ENCODE measurements at regions not wholly inside any gene's neighbourhood (a gene's known extent, or its start where the extent isn't known, plus 50 kb on each side); places are given as distances from the start of the nearest gene placed in this dataset.

DNA sequence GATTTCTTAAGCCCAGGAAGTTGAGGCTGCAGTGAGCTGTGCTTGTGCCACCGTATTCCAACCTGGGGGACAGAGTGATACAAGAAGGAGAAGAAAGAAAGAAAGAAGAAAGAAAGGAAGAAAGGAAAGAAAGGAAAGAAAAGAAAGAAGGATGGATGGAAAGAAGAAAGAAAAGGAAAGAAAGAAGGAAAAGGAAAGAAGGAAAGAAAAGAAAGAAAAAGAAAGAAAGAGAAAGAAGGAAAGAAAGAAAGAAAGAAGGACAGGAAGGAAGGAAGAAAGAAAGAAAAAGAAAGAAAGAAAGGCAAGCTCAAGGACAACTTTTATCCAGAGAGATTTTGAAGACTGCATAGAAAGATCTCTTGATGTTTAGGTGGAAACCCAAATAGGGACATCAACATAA is 120.7 kb downstream of the GMNC start:
- no peak overlapping the region for H3K27ac ChIP-seq (ENCODE audit: low read length)
- TF ChIP-seq POLR2AphosphoS5 (IDR thresholded peaks at IDR 0.05; ENCODE audit: low read depth, low read length) (no peak), SIN3A (IDR thresholded peaks at IDR 0.05; ENCODE audit: borderline replicate concordance, insufficient read depth, low read depth, low read length) (no peak), TCF7L2 (IDR thresholded peaks at IDR 0.05; ENCODE audit: low read depth, low read length) (no peak), CTCF (IDR thresholded peaks at IDR 0.05) (no peak)
- TF ChIP-seq, protein P1, sequence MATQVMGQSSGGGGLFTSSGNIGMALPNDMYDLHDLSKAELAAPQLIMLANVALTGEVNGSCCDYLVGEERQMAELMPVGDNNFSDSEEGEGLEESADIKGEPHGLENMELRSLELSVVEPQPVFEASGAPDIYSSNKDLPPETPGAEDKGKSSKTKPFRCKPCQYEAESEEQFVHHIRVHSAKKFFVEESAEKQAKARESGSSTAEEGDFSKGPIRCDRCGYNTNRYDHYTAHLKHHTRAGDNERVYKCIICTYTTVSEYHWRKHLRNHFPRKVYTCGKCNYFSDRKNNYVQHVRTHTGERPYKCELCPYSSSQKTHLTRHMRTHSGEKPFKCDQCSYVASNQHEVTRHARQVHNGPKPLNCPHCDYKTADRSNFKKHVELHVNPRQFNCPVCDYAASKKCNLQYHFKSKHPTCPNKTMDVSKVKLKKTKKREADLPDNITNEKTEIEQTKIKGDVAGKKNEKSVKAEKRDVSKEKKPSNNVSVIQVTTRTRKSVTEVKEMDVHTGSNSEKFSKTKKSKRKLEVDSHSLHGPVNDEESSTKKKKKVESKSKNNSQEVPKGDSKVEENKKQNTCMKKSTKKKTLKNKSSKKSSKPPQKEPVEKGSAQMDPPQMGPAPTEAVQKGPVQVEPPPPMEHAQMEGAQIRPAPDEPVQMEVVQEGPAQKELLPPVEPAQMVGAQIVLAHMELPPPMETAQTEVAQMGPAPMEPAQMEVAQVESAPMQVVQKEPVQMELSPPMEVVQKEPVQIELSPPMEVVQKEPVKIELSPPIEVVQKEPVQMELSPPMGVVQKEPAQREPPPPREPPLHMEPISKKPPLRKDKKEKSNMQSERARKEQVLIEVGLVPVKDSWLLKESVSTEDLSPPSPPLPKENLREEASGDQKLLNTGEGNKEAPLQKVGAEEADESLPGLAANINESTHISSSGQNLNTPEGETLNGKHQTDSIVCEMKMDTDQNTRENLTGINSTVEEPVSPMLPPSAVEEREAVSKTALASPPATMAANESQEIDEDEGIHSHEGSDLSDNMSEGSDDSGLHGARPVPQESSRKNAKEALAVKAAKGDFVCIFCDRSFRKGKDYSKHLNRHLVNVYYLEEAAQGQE (IDR thresholded peaks at IDR 0.05; ENCODE audit: insufficient read depth in 1 of 2, low read depth in 2 of 2, low read length in 1 of 2) = no peak
- no peaks in the 10 kb centered on the region for H3K36me3 ChIP-seq (ENCODE audit: control insufficient read depth, insufficient read depth, low read length)
- intact Hi-C loops (cut with micrococcal nuclease; ENCODE audit: unreplicated experiment) (no loop called here), in situ Hi-C loops (cut with HindIII; ENCODE audit: low pct_unique_long_range_greater_than_20kb, low sequenced_read_pairs) (no loop called here)
- no peak for ATAC-seq
- BruUV-seq (replicated peaks) = no TSS peak
- no peaks in the 10 kb centered on the region for H3K9me3 ChIP-seq (ENCODE audit: control insufficient read depth, insufficient read depth, low read depth, low read length)
- H3K4me1 ChIP-seq (ENCODE audit: control insufficient read depth, insufficient read depth, low read length) = no peaks in the 10 kb centered on the region
- ChIA-PET CTCF (no interaction called here), POLR2A (no interaction called here)
- DNase-seq (ENCODE audit: low read depth, low spot score) = no peak
- no peaks in the 10 kb centered on the region for H3K27me3 ChIP-seq (ENCODE audit: control insufficient read depth, insufficient read depth, low read length)
- no peak overlapping the region for H3K4me3 ChIP-seq (ENCODE audit: low read depth in 2 of 2, low read length in 2 of 2)

GRCh38 chr3:190739641-190740185 is 122.8 kb downstream of the GMNC start:
- no peaks in the 10 kb centered on the region for H3K27me3 ChIP-seq (ENCODE audit: control insufficient read depth, insufficient read depth, low read length)
- no TSS peak for BruUV-seq (replicated peaks)
- no peaks in the 10 kb centered on the region for H3K9me3 ChIP-seq (ENCODE audit: control insufficient read depth, insufficient read depth, low read depth, low read length)
- no peak overlapping the region for H3K27ac ChIP-seq (ENCODE audit: low read length)
- DNase-seq (ENCODE audit: low read depth, low spot score) = no peak
- H3K36me3 ChIP-seq (ENCODE audit: control insufficient read depth, insufficient read depth, low read length) = no peaks in the 10 kb centered on the region
- intact Hi-C loops (cut with micrococcal nuclease; ENCODE audit: unreplicated experiment) (no loop called here), in situ Hi-C loops (cut with HindIII; ENCODE audit: low pct_unique_long_range_greater_than_20kb, low sequenced_read_pairs) (no loop called here)
- H3K4me3 ChIP-seq (ENCODE audit: low read depth in 2 of 2, low read length in 2 of 2) = no peak overlapping the region
- POLR2A ChIA-PET = no interaction called here
- TF ChIP-seq TCF7L2 (IDR thresholded peaks at IDR 0.05; ENCODE audit: low read depth, low read length) = no peak
- TF ChIP-seq CTCF (IDR thresholded peaks at IDR 0.05) = no peak
- TF ChIP-seq, protein P1 (IDR thresholded peaks at IDR 0.05; ENCODE audit: insufficient read depth in 1 of 2, low read depth in 2 of 2, low read length in 1 of 2) = no peak
- no peak for TF ChIP-seq SIN3A (IDR thresholded peaks at IDR 0.05; ENCODE audit: borderline replicate concordance, insufficient read depth, low read depth, low read length)
- no peak for TF ChIP-seq POLR2AphosphoS5 (IDR thresholded peaks at IDR 0.05; ENCODE audit: low read depth, low read length)
- ATAC-seq = no peak
- CTCF ChIA-PET = no interaction called here
- no peaks in the 10 kb centered on the region for H3K4me1 ChIP-seq (ENCODE audit: control insufficient read depth, insufficient read depth, low read length)

Data from Panc1 (cell line).